SK-N-MC (cell line): ENCODE measurements at regions not wholly inside any gene's neighbourhood (a gene's known extent, or its start where the extent isn't known, plus 50 kb on each side); places are given as distances from the start of the nearest gene placed in this dataset.
"Not testable (repeated sequence)": the region's sequence is repeated elsewhere in the genome, so short reads cannot be mapped to it uniquely, and the experiment has no call there.

Experiments
- EZH2 ChIP-seq: fragments of 200-600 bp; sonication (generic); IDR thresholded peaks from one replicate; pipeline ENCODE4 v1.6.1; 2017; ENCODE audit warnings: antibody characterized with exemption
- FOXP2 ChIP-seq: optimal IDR thresholded peaks from 2 replicates; pipeline ENCODE3; 2011; ENCODE audit warnings: mild to moderate bottlenecking, moderate library complexity; ENCODE audit not compliant: insufficient read depth; ENCODE audit errors: extremely low read length, control extremely low read depth
- POLR2AphosphoS5 ChIP-seq: IDR thresholded peaks from 2 replicates; pipeline ENCODE4 v1.6.1; 2012; ENCODE audit warnings: mild to moderate bottlenecking, low read depth, low read length, borderline replicate concordance

DNA sequence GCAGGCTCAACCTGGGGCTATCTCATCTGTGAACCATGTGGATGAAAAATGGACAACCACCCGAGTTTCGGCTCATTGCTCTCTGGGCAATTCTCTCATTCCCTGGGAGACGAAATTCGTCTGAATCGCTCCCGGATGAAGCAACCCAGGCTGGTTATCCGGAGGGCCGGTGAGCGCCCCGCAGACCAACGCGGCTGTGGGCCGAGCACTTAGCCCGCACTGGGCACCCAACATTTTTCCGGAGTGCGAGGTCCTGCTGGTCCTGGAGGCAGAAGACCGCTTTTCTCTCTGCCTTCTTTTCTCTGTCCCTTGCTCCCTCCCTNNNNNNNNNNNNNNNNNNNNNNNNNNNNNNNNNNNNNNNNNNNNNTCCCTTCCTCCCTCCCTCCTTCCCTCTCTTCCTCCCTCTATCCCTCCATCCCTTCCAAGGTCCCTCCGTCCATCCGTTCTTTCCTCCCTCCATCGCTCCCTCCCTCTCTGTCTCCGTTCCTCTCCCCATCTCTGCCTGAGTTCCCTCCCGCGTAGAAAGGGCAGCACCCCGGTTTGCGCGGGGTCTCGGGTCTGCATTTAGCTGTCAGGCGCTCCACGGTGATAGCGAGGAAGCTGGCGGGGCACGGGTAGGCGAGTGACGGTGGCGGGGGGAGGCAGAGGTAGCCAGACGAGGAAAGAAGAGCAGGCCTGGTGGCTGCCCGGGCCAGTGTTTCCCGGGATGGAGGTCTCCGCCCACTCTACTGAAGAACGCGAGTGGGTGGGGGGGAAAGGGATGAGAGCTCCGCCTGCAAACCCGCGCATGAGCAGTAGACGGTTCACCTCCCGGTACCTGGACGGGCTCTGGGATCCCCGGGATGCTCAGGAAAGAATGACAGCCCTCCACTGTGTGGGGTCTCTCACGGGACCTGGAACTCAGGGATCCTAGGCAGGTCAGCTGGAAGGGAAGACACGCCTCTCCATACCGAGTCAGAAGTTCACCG is 1809.7 kb upstream of the DEFB115 start:
- TF ChIP-seq EZH2, POLR2AphosphoS5, FOXP2: not testable (repeated sequence)
